ENCODE measurements at regions not wholly inside any gene's neighbourhood (a gene's known extent, or its start where the extent isn't known, plus 50 kb on each side); places are given as distances from the start of the nearest gene placed in this dataset.

- Histone ChIP-seq H3K9me3 (ENCODE audit: low read depth) (no peaks in the 10 kb centered on the region), H3K27me3 (no peaks in the 10 kb centered on the region), H3K4me1 (ENCODE audit: low read depth) (no peaks in the 10 kb centered on the region), H3K27ac (no peak overlapping the region), H3K36me3 (no peaks in the 10 kb centered on the region), H3K4me3 (no peak overlapping the region)
- DNase-seq (ENCODE audit: low read depth in 1 of 2, low spot score in 1 of 2) = no peak
- no peak for TF ChIP-seq CTCF (IDR thresholded peaks at IDR 0.05; ENCODE audit: low read depth, low read length)
Measured at GRCh38 chr5:105207066-105207465, 1644.5 kb upstream of the NUDT12 start.

GRCh38 chr5:105197531-105197930 lies 1634.9 kb upstream of the NUDT12 start:
- H3K9me3 ChIP-seq (ENCODE audit: low read depth) = no peaks in the 10 kb centered on the region
- peaks cover 9% of the 10 kb centered on the region for H3K4me1 ChIP-seq (ENCODE audit: low read depth)
- no peak overlapping the region for H3K4me3 ChIP-seq
- H3K36me3 ChIP-seq = no peaks in the 10 kb centered on the region
- DNase-seq (ENCODE audit: low read depth in 1 of 2, low spot score in 1 of 2) = no peak
- no peak overlapping the region for H3K27ac ChIP-seq
- H3K27me3 ChIP-seq = no peaks in the 10 kb centered on the region
- no peak for TF ChIP-seq CTCF (IDR thresholded peaks at IDR 0.05; ENCODE audit: low read depth, low read length)

- Histone ChIP-seq H3K4me1 (ENCODE audit: low read depth) (peaks cover 9% of the 10 kb centered on the region), H3K36me3 (no peaks in the 10 kb centered on the region), H3K27ac (no peak overlapping the region), H3K4me3 (no peak overlapping the region), H3K9me3 (ENCODE audit: low read depth) (no peaks in the 10 kb centered on the region), H3K27me3 (no peaks in the 10 kb centered on the region)
- DNase-seq (ENCODE audit: low read depth in 1 of 2, low spot score in 1 of 2) = no peak
- no peak for TF ChIP-seq CTCF (IDR thresholded peaks at IDR 0.05; ENCODE audit: low read depth, low read length)
Measured at GRCh38 chr5:105195765-105196164, 1633.2 kb upstream of the NUDT12 start.

GRCh38 chr5:105172918-105173317 lies 1610.3 kb upstream of the NUDT12 start:
- DNase-seq (ENCODE audit: low read depth in 1 of 2, low spot score in 1 of 2) = no peak
- Histone ChIP-seq H3K4me1 (ENCODE audit: low read depth) (no peaks in the 10 kb centered on the region), H3K4me3 (no peak overlapping the region), H3K27me3 (no peaks in the 10 kb centered on the region), H3K36me3 (no peaks in the 10 kb centered on the region), H3K27ac (no peak overlapping the region), H3K9me3 (ENCODE audit: low read depth) (no peaks in the 10 kb centered on the region)
- no peak for TF ChIP-seq CTCF (IDR thresholded peaks at IDR 0.05; ENCODE audit: low read depth, low read length)

GRCh38 chr5:105168806-105169205 lies 1606.2 kb upstream of the NUDT12 start:
- no peak for TF ChIP-seq CTCF (IDR thresholded peaks at IDR 0.05; ENCODE audit: low read depth, low read length)
- Histone ChIP-seq H3K27me3 (no peaks in the 10 kb centered on the region), H3K4me1 (ENCODE audit: low read depth) (no peaks in the 10 kb centered on the region), H3K9me3 (ENCODE audit: low read depth) (no peaks in the 10 kb centered on the region), H3K27ac (no peak overlapping the region), H3K36me3 (no peaks in the 10 kb centered on the region), H3K4me3 (no peak overlapping the region)
- DNase-seq (ENCODE audit: low read depth in 1 of 2, low spot score in 1 of 2) = no peak

- H3K4me3 ChIP-seq = no peak overlapping the region
- TF ChIP-seq CTCF (IDR thresholded peaks at IDR 0.05; ENCODE audit: low read depth, low read length) = no peak
- no peak for DNase-seq (ENCODE audit: low read depth in 1 of 2, low spot score in 1 of 2)
Measured at GRCh38 chr5:105167092-105167491, 1604.5 kb upstream of the NUDT12 start.

More at GRCh38 chr5:105167092-105167491, 1604.5 kb upstream of the NUDT12 start:
- no peaks in the 10 kb centered on the region for H3K9me3 ChIP-seq (ENCODE audit: low read depth)
- no peaks in the 10 kb centered on the region for H3K36me3 ChIP-seq
- no peaks in the 10 kb centered on the region for H3K27me3 ChIP-seq
- no peak overlapping the region for H3K27ac ChIP-seq
- H3K4me1 ChIP-seq (ENCODE audit: low read depth) = no peaks in the 10 kb centered on the region
